ENCODE measurements at regions not wholly inside any gene's neighbourhood (a gene's known extent, or its start where the extent isn't known, plus 50 kb on each side); places are given as distances from the start of the nearest gene placed in this dataset.

- TF ChIP-seq E2F6 (IDR thresholded peaks at IDR 0.05; ENCODE audit: borderline replicate concordance, low read depth) (no peak), CHD2 (IDR thresholded peaks at IDR 0.05; ENCODE audit: low read length, partially characterized antibody) (no peak), MAZ (IDR thresholded peaks at IDR 0.05; ENCODE audit: borderline replicate concordance, low read depth, low read length) (no peak), HDAC2 (IDR thresholded peaks at IDR 0.05) (no peak), ZSCAN20 (CRISPR knock-in tag; IDR thresholded peaks at IDR 0.05) (no peak), RFX5 (IDR thresholded peaks at IDR 0.05) (no peak)
These were observed 435.4 kb downstream of the KIF20B start (continued) for GRCh38 chr10:90136731-90137316.

GRCh38 chr10:90138844-90139243 is 437.5 kb downstream of the KIF20B start:
- ChIA-PET CTCF (interaction anchor here (0.8 kb wide), 1 partner anchor 33 kb away, joined by 3 read pairs; no protein-coding TSS in a partner anchor), POLR2A (no interaction called here)
- ATAC-seq, result no peak
- DNase-seq (ENCODE audit: low read depth in 1 of 2, low spot score in 1 of 2), result peak in 1 of 2 experiments; percentile 14
- WGBS (ENCODE audit: missing lambda C conversion rate), result 8% methylated on average over 4 of the region's 4 CpGs
- TF ChIP-seq NFE2L2 (conservative IDR thresholded peaks at IDR 0.05; ENCODE audit: low read length) (no peak), PBX3 (IDR thresholded peaks at IDR 0.05) (no peak), CTCF (IDR thresholded peaks at IDR 0.05) (peak; percentile 25; the same call in 1 of the 3 replicates), SMC3 (IDR thresholded peaks at IDR 0.05) (0 out of 3 replicates have a peak, but pooled peaks have one; percentile 15), ZNF302 (CRISPR knock-in tag; IDR thresholded peaks at IDR 0.05) (no peak), RAD21 (conservative IDR thresholded peaks at IDR 0.05 in 1 of 2, IDR thresholded peaks at IDR 0.05 in 1 of 2) (peak; percentile 25 to 50; a peak in 2 of 5 replicates)
- Histone ChIP-seq H3K4me3 (no peak overlapping the region), H3K4me1 (no peaks in the 10 kb centered on the region), H3K4me2 (no peak overlapping the region), H3K9me3 (peaks cover 8% of the 10 kb centered on the region; the same call in 1 of the 3 replicates), H3K27ac (no peak overlapping the region)
- peak; percentile 46 for FAIRE-seq

- WGBS (ENCODE audit: missing lambda C conversion rate), result 2% methylated on average over 1 of the region's 1 CpG
- no peak for ATAC-seq
- CTCF ChIA-PET, result no interaction called here
- no peak for FAIRE-seq
- POLR2A ChIA-PET, result no interaction called here
- Histone ChIP-seq H3K4me2 (no peak overlapping the region), H3K27ac (no peak overlapping the region), H3K9me3 (peaks cover 6% of the 10 kb centered on the region; the same call in 1 of the 3 replicates), H3K4me3 (no peak overlapping the region), H3K4me1 (no peaks in the 10 kb centered on the region)
- no peak for DNase-seq (ENCODE audit: low read depth in 1 of 2, low spot score in 1 of 2)
- TF ChIP-seq CHD2 (IDR thresholded peaks at IDR 0.05; ENCODE audit: low read length, partially characterized antibody), result no peak
- no peak for TF ChIP-seq RAD21 (conservative IDR thresholded peaks at IDR 0.05 in 1 of 2, IDR thresholded peaks at IDR 0.05 in 1 of 2)
- TF ChIP-seq HOXA7 (CRISPR knock-in tag; IDR thresholded peaks at IDR 0.05), result no peak
- TF ChIP-seq BHLHE40 (IDR thresholded peaks at IDR 0.05; ENCODE audit: low read depth, low read length), result no peak
- no peak for TF ChIP-seq ELK1 (IDR thresholded peaks at IDR 0.05; ENCODE audit: low read depth, low read length)
- no peak for TF ChIP-seq POLR2AphosphoS2 (conservative IDR thresholded peaks at IDR 0.05; ENCODE audit: low read length)
- TF ChIP-seq ZFP36 (IDR thresholded peaks at IDR 0.05; ENCODE audit: borderline replicate concordance, partially characterized antibody), result no peak
- no peak for TF ChIP-seq RARB (CRISPR knock-in tag; IDR thresholded peaks at IDR 0.05)
- no peak for TF ChIP-seq HOXB13 (CRISPR knock-in tag; IDR thresholded peaks at IDR 0.05; ENCODE audit: low read depth)
These were observed 440.4 kb downstream of the KIF20B start for GRCh38 chr10:90141791-90142190.
